Activated T-cell treated with anti-CD3 and anti-CD28 coated beads, Interleukin-2, amount 50 U/mL, for 4 hours (primary cell): ENCODE measurements at regions not wholly inside any gene's neighbourhood (a gene's known extent, or its start where the extent isn't known, plus 50 kb on each side); places are given as distances from the start of the nearest gene placed in this dataset.

Source experiments
- ATAC-seq, 2 donors: fragments of 200-7000 bp; cut with Tn5 transposase; one replicate each; pipeline ENCODE4 v1.10.0; 2021
- DNase-seq: peaks from one replicate; pipeline ENCODE4 v3.0.0-alpha.2; 2020
- H3K27me3 Mint-ChIP-seq: one replicate; pipeline ENCODE4 v1.8.0; 2021; ENCODE audit warnings: low read depth, mixed read lengths
- H3K36me3 Mint-ChIP-seq: one replicate; pipeline ENCODE4 v1.8.0; 2022; ENCODE audit warnings: mixed read lengths; ENCODE audit not compliant: insufficient read depth
- H3K4me1 Mint-ChIP-seq: one replicate; pipeline ENCODE4 v1.8.0; 2021; ENCODE audit warnings: low read depth, mixed read lengths
- H3K4me3 Mint-ChIP-seq: one replicate; pipeline ENCODE4 v1.8.0; 2021; ENCODE audit warnings: mild to moderate bottlenecking, moderate library complexity, mixed read lengths
- H3K9me3 Mint-ChIP-seq: one replicate; pipeline ENCODE4 v1.8.0; 2021; ENCODE audit warnings: mixed read lengths

- Mint-ChIP-seq H3K27me3 (no peaks in the 10 kb centered on the region), H3K9me3 (no peaks in the 10 kb centered on the region), H3K36me3 (no peaks in the 10 kb centered on the region), H3K4me3 (peak overlapping the region; percentile 22), H3K4me1 (peaks cover 65% of the 10 kb centered on the region)
- ATAC-seq, result peak; percentile 87 to 92
- peak; percentile 44 for DNase-seq
These were observed 85.3 kb upstream of the MBNL1 start for GRCh38 chr3:152183473-152183872.

DNA sequence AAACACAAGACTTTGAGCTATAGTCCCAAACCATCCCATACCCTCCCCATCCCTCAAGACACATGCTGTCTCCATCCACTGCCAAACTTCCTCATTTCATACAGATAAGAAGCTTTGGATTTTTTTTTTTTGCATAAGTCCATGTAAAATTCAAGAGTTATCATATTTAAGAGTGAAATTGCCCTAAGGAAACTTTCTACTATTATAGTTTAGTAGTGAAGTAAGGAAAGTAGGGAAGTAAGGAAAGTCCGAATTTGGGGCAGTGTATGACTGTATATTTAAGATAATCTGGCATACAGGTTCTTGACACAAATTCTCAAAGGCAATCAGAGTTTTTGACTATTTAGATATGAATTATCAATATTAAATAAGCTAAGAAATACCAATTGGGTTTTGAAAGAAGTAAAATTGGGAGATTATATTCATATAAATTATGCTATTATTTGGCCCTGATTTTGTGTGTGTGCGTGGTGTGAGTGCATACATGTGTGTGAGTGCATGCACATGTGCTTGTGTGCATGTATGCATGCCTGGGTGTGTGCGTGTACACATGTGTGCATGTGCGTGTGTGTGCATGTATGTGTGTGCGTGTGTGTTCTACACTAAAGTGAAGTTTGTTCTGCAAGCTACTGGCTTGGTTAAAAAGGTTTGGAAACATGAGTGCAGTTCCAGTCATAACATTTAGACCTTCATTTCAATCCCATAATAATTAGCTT lies 83.6 kb upstream of the MBNL1 start:
- DNase-seq (no peak), ATAC-seq (no peak)
- H3K4me1 Mint-ChIP-seq, result peaks cover 65% of the 10 kb centered on the region
- no peaks in the 10 kb centered on the region for H3K36me3 Mint-ChIP-seq
- H3K4me3 Mint-ChIP-seq, result no peak overlapping the region
- no peaks in the 10 kb centered on the region for H3K9me3 Mint-ChIP-seq
- no peaks in the 10 kb centered on the region for H3K27me3 Mint-ChIP-seq

DNA sequence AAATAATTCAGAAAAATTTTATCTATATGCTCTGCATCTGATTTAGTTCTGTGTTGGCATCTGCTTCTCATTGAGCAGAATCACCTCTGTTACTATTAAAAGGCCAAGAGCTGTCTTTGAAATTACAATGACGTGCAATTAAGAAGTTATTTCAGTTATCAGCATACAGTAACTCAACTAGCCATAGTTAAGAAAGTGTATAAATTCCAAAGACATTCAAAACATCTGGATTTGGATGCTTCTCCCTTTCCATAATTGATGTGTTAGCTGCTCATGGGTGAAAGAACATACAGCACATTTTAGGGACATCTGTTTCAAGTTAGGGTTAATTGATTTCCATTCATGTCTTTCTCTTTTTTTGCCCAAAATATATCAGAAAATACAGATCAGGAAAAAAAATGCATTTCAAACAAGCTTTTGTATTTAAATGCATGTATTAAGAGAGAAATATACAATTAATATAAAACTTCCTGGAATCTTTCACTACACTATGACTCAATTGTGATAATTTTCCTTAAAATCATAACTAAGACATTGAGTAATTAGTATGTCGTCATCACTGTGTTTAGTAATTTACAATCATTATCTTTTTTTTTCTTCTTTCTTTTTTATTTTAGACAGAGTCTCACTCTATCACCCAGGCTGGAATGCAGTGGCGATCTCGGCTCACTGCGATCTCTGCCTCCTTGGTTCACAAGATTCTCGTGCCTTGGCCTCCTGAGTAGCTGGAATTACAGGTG lies 82.7 kb upstream of the MBNL1 start:
- no peaks in the 10 kb centered on the region for H3K27me3 Mint-ChIP-seq
- no peak for ATAC-seq

GRCh38 chr3:152190636-152191183 lies 78.0 kb upstream of the MBNL1 start:
- Mint-ChIP-seq H3K36me3 (no peaks in the 10 kb centered on the region), H3K4me3 (no peak overlapping the region)

More for the DNA sequence above, 82.7 kb upstream of the MBNL1 start:
- Mint-ChIP-seq H3K36me3 (no peaks in the 10 kb centered on the region), H3K4me3 (no peak overlapping the region), H3K4me1 (peaks cover 68% of the 10 kb centered on the region), H3K9me3 (no peaks in the 10 kb centered on the region)
- DNase-seq, result no peak

DNA sequence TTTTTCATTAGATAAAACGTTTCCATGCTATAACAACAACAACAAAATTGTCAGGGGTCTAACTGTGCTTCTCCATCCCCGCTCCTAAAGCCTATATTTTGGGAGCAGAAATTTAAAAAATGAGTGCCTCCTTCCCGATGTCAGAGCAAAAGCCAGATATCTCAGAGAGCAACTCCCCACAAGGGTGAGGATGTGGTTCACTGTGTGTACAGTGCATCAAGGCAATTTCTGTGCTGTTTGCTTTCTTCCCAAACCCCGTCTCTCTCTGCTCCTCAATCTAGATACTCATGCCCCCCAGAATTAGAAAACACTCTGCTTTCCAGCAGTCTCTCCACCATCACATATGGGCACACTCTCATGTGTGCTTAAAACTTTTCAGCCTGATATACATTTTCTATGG lies 76.7 kb upstream of the MBNL1 start:
- peaks cover 77% of the 10 kb centered on the region for H3K4me1 Mint-ChIP-seq
- peak overlapping the region; percentile 61 for H3K4me3 Mint-ChIP-seq
- no peak for DNase-seq
- no peak for ATAC-seq
- H3K36me3 Mint-ChIP-seq, result no peaks in the 10 kb centered on the region
- H3K9me3 Mint-ChIP-seq, result no peaks in the 10 kb centered on the region
- no peaks in the 10 kb centered on the region for H3K27me3 Mint-ChIP-seq

More at GRCh38 chr3:152190636-152191183, 78.0 kb upstream of the MBNL1 start:
- ATAC-seq (no peak), DNase-seq (no peak)
- H3K9me3 Mint-ChIP-seq, result no peaks in the 10 kb centered on the region
- peaks cover 69% of the 10 kb centered on the region for H3K4me1 Mint-ChIP-seq
- H3K27me3 Mint-ChIP-seq, result no peaks in the 10 kb centered on the region

DNA sequence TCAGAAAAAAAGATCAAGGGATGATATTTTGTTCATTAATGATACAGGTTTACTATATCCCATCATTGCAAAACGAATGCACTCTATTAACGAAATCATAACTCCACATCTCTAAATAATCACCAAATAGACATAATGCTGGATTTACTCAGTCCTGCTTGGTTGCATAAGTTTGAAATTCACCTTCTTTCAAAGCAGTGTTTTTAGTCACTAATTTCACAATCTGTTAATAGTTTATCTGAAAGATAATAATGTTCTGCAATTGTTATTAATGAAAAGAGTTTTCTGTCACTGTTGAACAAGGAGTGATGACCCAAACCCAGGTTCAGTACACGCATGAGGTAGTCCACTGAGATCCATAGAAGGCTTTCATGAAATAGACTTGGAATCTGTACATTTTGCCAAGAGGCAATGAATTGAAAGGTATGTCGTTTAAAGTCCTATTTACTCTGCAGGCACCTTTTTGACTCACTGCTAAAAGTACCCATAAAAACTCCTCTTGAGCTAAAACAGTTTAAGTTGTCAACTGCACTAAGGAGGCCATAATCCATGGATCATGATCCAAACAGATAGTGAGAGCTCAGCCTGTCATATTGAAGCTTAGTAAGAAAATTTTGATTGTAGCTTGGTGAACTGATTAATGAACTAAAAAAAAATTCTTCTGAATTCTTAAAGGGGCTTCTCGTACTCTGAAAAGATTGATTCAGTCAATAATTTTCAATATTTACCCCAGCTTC lies 75.6 kb upstream of the MBNL1 start:
- Mint-ChIP-seq H3K4me1 (peaks cover 81% of the 10 kb centered on the region), H3K9me3 (no peaks in the 10 kb centered on the region), H3K4me3 (peak overlapping the region; percentile 77), H3K27me3 (no peaks in the 10 kb centered on the region), H3K36me3 (no peaks in the 10 kb centered on the region)
- peak in 1 of 2 donors; percentile 16 for ATAC-seq
- no peak for DNase-seq

DNA sequence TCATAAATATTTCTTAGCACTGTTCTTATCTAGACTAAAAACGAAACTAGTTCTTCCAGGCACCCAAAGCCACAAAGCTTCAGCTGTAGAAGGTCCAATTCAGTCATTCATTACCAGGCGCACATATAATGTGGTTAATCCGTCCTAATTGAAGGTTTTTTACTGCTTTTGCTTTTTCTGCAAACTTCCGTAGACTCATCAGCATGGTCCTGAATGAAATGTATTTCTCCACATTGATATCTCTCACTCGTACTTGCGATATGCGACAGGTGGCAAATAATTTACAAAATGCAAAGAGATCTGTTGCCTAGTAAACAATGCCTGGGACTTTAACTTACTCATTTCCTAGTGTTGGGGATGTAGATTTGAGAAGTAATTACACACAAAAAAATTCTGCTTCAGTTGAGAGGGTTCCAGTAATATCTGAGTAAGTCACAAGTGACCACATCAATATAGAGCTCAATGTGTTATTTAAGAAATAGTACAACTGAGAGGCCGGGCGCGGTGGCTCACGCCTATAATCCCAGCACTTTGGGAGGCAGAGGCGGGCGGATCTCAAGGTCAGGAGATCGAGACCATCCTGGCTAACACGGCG lies 75.0 kb upstream of the MBNL1 start:
- Mint-ChIP-seq H3K36me3 (no peaks in the 10 kb centered on the region), H3K9me3 (no peaks in the 10 kb centered on the region), H3K27me3 (no peaks in the 10 kb centered on the region), H3K4me3 (peak overlapping the region; percentile 77), H3K4me1 (peaks cover 81% of the 10 kb centered on the region)
- ATAC-seq (peak; percentile 55 to 68), DNase-seq (no peak)

- Mint-ChIP-seq H3K4me1 (peaks cover 83% of the 10 kb centered on the region), H3K27me3 (no peaks in the 10 kb centered on the region), H3K4me3 (peak overlapping the region; percentile 60), H3K9me3 (no peaks in the 10 kb centered on the region), H3K36me3 (no peaks in the 10 kb centered on the region)
- DNase-seq (no peak), ATAC-seq (no peak)
These were observed 73.5 kb upstream of the MBNL1 start for GRCh38 chr3:152195206-152195605.

GRCh38 chr3:152196782-152197181 lies 71.9 kb upstream of the MBNL1 start:
- Mint-ChIP-seq H3K27me3 (no peaks in the 10 kb centered on the region), H3K9me3 (no peaks in the 10 kb centered on the region), H3K36me3 (no peaks in the 10 kb centered on the region), H3K4me1 (peaks cover 85% of the 10 kb centered on the region), H3K4me3 (peak overlapping the region; percentile 61)
- ATAC-seq (no peak), DNase-seq (no peak)

DNA sequence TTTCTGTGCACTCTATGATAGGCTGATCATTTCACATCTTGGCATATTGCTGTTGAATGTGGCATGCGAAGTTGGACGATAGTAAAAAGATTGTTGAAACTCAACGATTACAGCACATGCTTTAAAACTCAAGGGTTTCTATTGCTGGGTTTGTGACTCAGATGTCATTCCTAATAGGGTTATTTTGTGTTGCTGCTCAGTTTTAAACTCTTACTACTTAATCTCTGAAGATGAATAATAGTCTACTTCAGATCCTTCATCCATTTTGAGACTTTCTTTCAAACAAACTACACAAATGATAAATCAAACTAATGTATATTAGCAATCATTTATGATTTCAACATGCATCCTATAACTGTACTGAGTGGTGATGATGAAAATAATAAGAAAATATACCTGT lies 71.3 kb upstream of the MBNL1 start:
- no peaks in the 10 kb centered on the region for H3K36me3 Mint-ChIP-seq
- no peaks in the 10 kb centered on the region for H3K27me3 Mint-ChIP-seq
- H3K9me3 Mint-ChIP-seq, result no peaks in the 10 kb centered on the region
- DNase-seq, result no peak
- H3K4me1 Mint-ChIP-seq, result peaks cover 80% of the 10 kb centered on the region
- peak overlapping the region; percentile 61 for H3K4me3 Mint-ChIP-seq
- ATAC-seq, result peak; percentile 47 to 51

DNA sequence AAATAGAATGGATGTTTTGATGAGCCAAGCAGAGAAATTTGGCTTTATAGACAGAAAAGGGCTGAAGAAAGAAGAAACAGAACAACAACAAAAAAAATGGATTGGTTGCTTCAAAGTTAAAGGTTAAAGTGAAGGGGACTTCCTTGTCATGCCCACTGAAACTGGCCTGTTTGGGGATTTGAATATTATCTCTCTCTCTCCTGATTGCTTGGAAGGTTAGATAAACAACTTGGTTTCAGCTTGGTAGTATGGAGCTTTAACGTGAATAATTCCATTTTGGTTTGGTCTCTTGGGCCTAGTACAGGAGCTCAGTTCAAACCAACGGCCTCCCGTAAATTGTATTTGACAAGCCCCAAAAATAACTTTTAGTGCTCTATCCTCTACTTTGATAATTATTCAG lies 70.8 kb upstream of the MBNL1 start:
- DNase-seq (no peak), ATAC-seq (peak; percentile 27 to 42)
- Mint-ChIP-seq H3K27me3 (no peaks in the 10 kb centered on the region), H3K36me3 (no peaks in the 10 kb centered on the region), H3K4me1 (peaks cover 80% of the 10 kb centered on the region), H3K9me3 (no peaks in the 10 kb centered on the region), H3K4me3 (peak overlapping the region; percentile 61)

DNA sequence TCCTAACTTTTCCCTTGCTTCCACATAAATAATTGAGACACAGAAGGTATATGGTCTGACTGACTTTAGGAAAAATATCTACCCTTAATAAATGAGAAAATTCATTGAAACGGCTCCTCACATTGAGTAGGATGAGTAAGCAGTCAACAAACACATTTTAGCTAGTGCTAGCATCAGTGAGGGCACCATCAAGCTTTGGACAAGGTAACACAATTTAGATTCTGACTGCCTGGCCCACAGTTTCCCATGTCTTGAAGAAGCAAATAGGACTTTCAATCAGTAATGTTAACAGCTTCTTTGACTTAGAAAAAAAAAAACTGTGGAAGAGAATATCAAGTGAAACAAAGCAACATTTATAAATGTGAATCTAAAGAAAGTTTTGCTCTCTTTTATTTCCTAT lies 70.1 kb upstream of the MBNL1 start:
- Mint-ChIP-seq H3K4me3 (peak overlapping the region; percentile 61), H3K9me3 (no peaks in the 10 kb centered on the region), H3K4me1 (peaks cover 77% of the 10 kb centered on the region), H3K36me3 (no peaks in the 10 kb centered on the region), H3K27me3 (no peaks in the 10 kb centered on the region)
- DNase-seq (no peak), ATAC-seq (no peak)

DNA sequence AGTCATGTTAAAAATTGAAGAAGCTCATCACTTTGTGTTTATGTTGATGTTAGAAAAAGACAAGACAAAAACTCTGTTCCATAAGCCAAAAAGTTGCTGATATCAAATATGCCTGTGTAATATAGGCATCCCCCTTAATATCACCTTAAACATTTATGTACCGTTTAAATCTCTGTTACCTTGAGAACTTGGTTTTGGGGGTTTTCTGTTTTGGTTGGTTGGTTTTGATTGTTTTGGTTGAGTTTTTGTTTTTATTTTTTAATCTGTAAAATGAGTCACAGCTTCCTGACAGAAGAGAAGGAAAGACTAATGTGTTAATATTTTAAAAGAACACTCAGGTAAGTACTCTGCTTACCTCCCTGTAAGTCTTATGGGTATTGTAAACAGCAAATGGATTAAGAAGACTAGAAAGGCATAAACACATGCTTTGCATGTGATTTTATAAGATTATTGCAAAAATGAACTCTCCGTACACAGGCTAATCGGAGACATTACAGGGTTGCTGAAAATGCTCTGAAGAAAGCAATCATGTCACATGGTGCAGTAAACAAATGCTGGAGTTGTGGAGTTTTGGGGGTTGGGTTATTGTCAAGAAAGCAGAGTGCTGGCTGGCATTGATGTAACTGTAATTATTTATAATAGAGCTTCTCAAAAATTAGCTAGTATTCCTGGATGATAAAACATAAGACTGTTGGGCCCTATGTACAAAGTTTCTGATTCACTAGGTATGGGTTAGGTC lies 69.5 kb upstream of the MBNL1 start:
- DNase-seq, result no peak
- Mint-ChIP-seq H3K4me3 (peak overlapping the region; percentile 61), H3K36me3 (no peaks in the 10 kb centered on the region), H3K9me3 (no peaks in the 10 kb centered on the region), H3K27me3 (no peaks in the 10 kb centered on the region), H3K4me1 (peaks cover 73% of the 10 kb centered on the region)
- no peak for ATAC-seq
